COLO668 (cell line): ENCODE measurements at regions not wholly inside any gene's neighbourhood (a gene's known extent, or its start where the extent isn't known, plus 50 kb on each side); places are given as distances from the start of the nearest gene placed in this dataset.
A peak's percentile ranks its signal among the peaks of the same experiment; 100 is the strongest.

Experiments
- DNase-seq: peaks from one replicate; lab custom pipeline; 2025; ENCODE audit not compliant: unreplicated experiment; lab: John Stamatoyannopoulos, UW

GRCh38 chr2:240355001-240355891 lies 80.2 kb upstream of the GPC1 start:
- DNase-seq = no peak

GRCh38 chr2:240355962-240356361 lies 79.5 kb upstream of the GPC1 start:
- DNase-seq = no peak

- no peak for DNase-seq
These were observed 78.5 kb upstream of the GPC1 start for GRCh38 chr2:240356700-240357640.

- no peak for DNase-seq
These were observed 77.8 kb upstream of the GPC1 start for GRCh38 chr2:240357641-240358012.

- no peak for DNase-seq
These were observed 77.4 kb upstream of the GPC1 start for GRCh38 chr2:240358080-240358479.

GRCh38 chr2:240358821-240359397 lies 76.6 kb upstream of the GPC1 start:
- DNase-seq = no peak

- no peak for DNase-seq
These were observed 75.8 kb upstream of the GPC1 start for GRCh38 chr2:240359695-240360094.

GRCh38 chr2:240360645-240361475 lies 74.6 kb upstream of the GPC1 start:
- DNase-seq = no peak

- DNase-seq = no peak
These were observed 73.2 kb upstream of the GPC1 start for GRCh38 chr2:240362216-240362755.

GRCh38 chr2:240362826-240363745 lies 72.4 kb upstream of the GPC1 start:
- DNase-seq = no peak

- DNase-seq = no peak
These were observed 71.5 kb upstream of the GPC1 start for GRCh38 chr2:240363746-240364581.

- DNase-seq = no peak
These were observed 70.9 kb upstream of the GPC1 start for GRCh38 chr2:240364582-240364960.

- DNase-seq = no peak
These were observed 70.3 kb upstream of the GPC1 start for GRCh38 chr2:240364961-240365775.

- DNase-seq = no peak
These were observed 69.4 kb upstream of the GPC1 start for GRCh38 chr2:240365971-240366471.

GRCh38 chr2:240366901-240367300 lies 68.6 kb upstream of the GPC1 start:
- DNase-seq = no peak

- DNase-seq = no peak
These were observed 67.7 kb upstream of the GPC1 start for GRCh38 chr2:240367721-240368120.

GRCh38 chr2:240368781-240369331 lies 66.6 kb upstream of the GPC1 start:
- DNase-seq = peak; percentile 68
